WTC11 (cell line): ENCODE measurements at regions not wholly inside any gene's neighbourhood (a gene's known extent, or its start where the extent isn't known, plus 50 kb on each side); places are given as distances from the start of the nearest gene placed in this dataset.

Source experiments
- E2F4 ChIP-seq: sonication (generic); formaldehyde crosslinking; IDR thresholded peaks from 2 replicates; pipeline ENCODE4 v1.8.1; 2022; ENCODE audit warnings: low read depth, mild to moderate bottlenecking, moderate library complexity, missing genetic modification reagents, borderline replicate concordance
- USF2 ChIP-seq: sonication (generic); formaldehyde crosslinking; IDR thresholded peaks from 2 replicates; pipeline ENCODE4 v1.8.1; 2023; ENCODE audit warnings: mild to moderate bottlenecking, missing genetic modification reagents, moderate library complexity
- ZNF138 ChIP-seq: sonication (generic); formaldehyde crosslinking; conservative IDR thresholded peaks from 2 replicates; pipeline ENCODE4 v1.8.1; 2022; ENCODE audit warnings: mild to moderate bottlenecking, moderate library complexity, missing genetic modification reagents

GRCh38 chr6:109227646-109228045 is 132.3 kb downstream of the CEP57L1 start:
- TF ChIP-seq ZNF138 (no peak), USF2 (CRISPR knock-in tag) (no peak), E2F4 (CRISPR knock-in tag) (no peak)
